ENCODE measurements at regions not wholly inside any gene's neighbourhood (a gene's known extent, or its start where the extent isn't known, plus 50 kb on each side); places are given as distances from the start of the nearest gene placed in this dataset.

- DNase-seq (no peak), ATAC-seq (ENCODE audit: insufficient read depth, low read depth) (no peak)
- no peaks in the 10 kb centered on the region for H3K27me3 ChIP-seq (ENCODE audit: insufficient read depth, low read length, poor library complexity)
- no peaks in the 10 kb centered on the region for H3K4me1 ChIP-seq (ENCODE audit: insufficient read depth, low read length)
- H3K9ac ChIP-seq (ENCODE audit: low read depth, low read length) = no peak overlapping the region
- no peak overlapping the region for H3K4me2 ChIP-seq (ENCODE audit: insufficient read depth, low read length)
- no peak overlapping the region for H3K4me3 ChIP-seq (ENCODE audit: low read depth in 1 of 2, low read length in 2 of 2)
- H3K36me3 ChIP-seq (ENCODE audit: insufficient read depth, low read length) = no peaks in the 10 kb centered on the region
- TF ChIP-seq EZH2 (IDR thresholded peaks at IDR 0.05; ENCODE audit: borderline replicate concordance, low read depth, low read length, severe bottlenecking) (no peak), CTCF (IDR thresholded peaks at IDR 0.05; ENCODE audit: borderline replicate concordance, extremely low read depth, low read length, poor library complexity, severe bottlenecking) (no peak)
- no peaks in the 10 kb centered on the region for H4K20me1 ChIP-seq (ENCODE audit: insufficient read depth, low read length)
- H3K27ac ChIP-seq (ENCODE audit: low read length) = no peak overlapping the region
- no peak overlapping the region for H2AFZ ChIP-seq (ENCODE audit: low read depth, low read length)
- H3K79me2 ChIP-seq (ENCODE audit: insufficient read depth, low read length) = no peaks in the 10 kb centered on the region
- H3K9me3 ChIP-seq (ENCODE audit: insufficient read depth, low read length, severe bottlenecking) = no peaks in the 10 kb centered on the region
These were observed 249.8 kb downstream of the SAMD5 start for GRCh38 chr6:147758303-147758702.

- no peak overlapping the region for H2AFZ ChIP-seq (ENCODE audit: low read depth, low read length)
- no peak overlapping the region for H3K4me3 ChIP-seq (ENCODE audit: low read depth in 1 of 2, low read length in 2 of 2)
- no peak overlapping the region for H3K9ac ChIP-seq (ENCODE audit: low read depth, low read length)
- H3K79me2 ChIP-seq (ENCODE audit: insufficient read depth, low read length) = no peaks in the 10 kb centered on the region
- TF ChIP-seq CTCF (IDR thresholded peaks at IDR 0.05; ENCODE audit: borderline replicate concordance, extremely low read depth, low read length, poor library complexity, severe bottlenecking) (no peak), EZH2 (IDR thresholded peaks at IDR 0.05; ENCODE audit: borderline replicate concordance, low read depth, low read length, severe bottlenecking) (no peak)
- no peak overlapping the region for H3K27ac ChIP-seq (ENCODE audit: low read length)
- no peaks in the 10 kb centered on the region for H4K20me1 ChIP-seq (ENCODE audit: insufficient read depth, low read length)
- H3K36me3 ChIP-seq (ENCODE audit: insufficient read depth, low read length) = no peaks in the 10 kb centered on the region
- no peak for ATAC-seq (ENCODE audit: insufficient read depth, low read depth)
- no peak for DNase-seq
- no peaks in the 10 kb centered on the region for H3K9me3 ChIP-seq (ENCODE audit: insufficient read depth, low read length, severe bottlenecking)
- H3K4me1 ChIP-seq (ENCODE audit: insufficient read depth, low read length) = no peaks in the 10 kb centered on the region
- H3K4me2 ChIP-seq (ENCODE audit: insufficient read depth, low read length) = no peak overlapping the region
- H3K27me3 ChIP-seq (ENCODE audit: insufficient read depth, low read length, poor library complexity) = no peaks in the 10 kb centered on the region
These were observed 250.6 kb downstream of the SAMD5 start for GRCh38 chr6:147759093-147759492.

GRCh38 chr6:147759536-147759935 is 251.0 kb downstream of the SAMD5 start:
- no peaks in the 10 kb centered on the region for H3K79me2 ChIP-seq (ENCODE audit: insufficient read depth, low read length)
- no peak for ATAC-seq (ENCODE audit: insufficient read depth, low read depth)

More at GRCh38 chr6:147759536-147759935, 251.0 kb downstream of the SAMD5 start:
- Histone ChIP-seq H3K4me2 (ENCODE audit: insufficient read depth, low read length) (no peak overlapping the region), H4K20me1 (ENCODE audit: insufficient read depth, low read length) (no peaks in the 10 kb centered on the region), H3K36me3 (ENCODE audit: insufficient read depth, low read length) (no peaks in the 10 kb centered on the region), H3K27ac (ENCODE audit: low read length) (no peak overlapping the region), H3K4me3 (ENCODE audit: low read depth in 1 of 2, low read length in 2 of 2) (no peak overlapping the region), H3K9ac (ENCODE audit: low read depth, low read length) (no peak overlapping the region), H2AFZ (ENCODE audit: low read depth, low read length) (no peak overlapping the region), H3K9me3 (ENCODE audit: insufficient read depth, low read length, severe bottlenecking) (no peaks in the 10 kb centered on the region), H3K27me3 (ENCODE audit: insufficient read depth, low read length, poor library complexity) (no peaks in the 10 kb centered on the region), H3K4me1 (ENCODE audit: insufficient read depth, low read length) (no peaks in the 10 kb centered on the region)
- TF ChIP-seq EZH2 (IDR thresholded peaks at IDR 0.05; ENCODE audit: borderline replicate concordance, low read depth, low read length, severe bottlenecking) (no peak), CTCF (IDR thresholded peaks at IDR 0.05; ENCODE audit: borderline replicate concordance, extremely low read depth, low read length, poor library complexity, severe bottlenecking) (no peak)
- no peak for DNase-seq
